Sigmoid colon (tissue), 6 donors: ENCODE measurements at regions not wholly inside any gene's neighbourhood (a gene's known extent, or its start where the extent isn't known, plus 50 kb on each side); places are given as distances from the start of the nearest gene placed in this dataset.

Experiments used
- DNase-seq: peaks from one replicate; pipeline ENCODE4 v3.0.0-alpha.2; 2019
- H3K27ac ChIP-seq, 4 donors: fragments of 200-600 bp; sonication (generic); one replicate each; pipeline ENCODE4 v1.5.1; 2016 to 2019; ENCODE audit warnings: mild to moderate bottlenecking in 1 of 4
- H3K27me3 ChIP-seq, 3 donors: fragments of 200-600 bp; sonication (generic); one replicate each; pipeline ENCODE4 v1.5.1; 2019; ENCODE audit warnings: mild to moderate bottlenecking in 1 of 3
- H3K36me3 ChIP-seq, 4 donors: fragments of 200-600 bp; sonication (generic); one replicate each; pipeline ENCODE4 v1.5.1; 2016 to 2019
- H3K4me1 ChIP-seq, 4 donors: fragments of 200-600 bp; sonication (generic); one replicate each; pipeline ENCODE4 v1.5.1; 2017 to 2019
- H3K4me3 ChIP-seq, 4 donors: fragments of 200-600 bp; sonication (generic); one replicate each; pipeline ENCODE4 v1.5.1; 2017 to 2019; ENCODE audit warnings: mild to moderate bottlenecking in 2 of 4, moderate library complexity in 1 of 4
- H3K9me3 ChIP-seq, 4 donors: fragments of 200-600 bp in 3 of 4; sonication (generic) in 3 of 4; one replicate each; pipeline versions ENCODE4 v1.5.1 to v1.6.1; 2013 to 2019
- EP300 ChIP-seq, 4 donors: sonication (generic); formaldehyde crosslinking; IDR thresholded peaks; one replicate each; pipeline ENCODE4 v1.6.1; 2017; ENCODE audit warnings: antibody characterized with exemption in 4 of 4
- POLR2A ChIP-seq, 2 donors: fragments of 450-650 bp; IDR thresholded peaks; one replicate each; pipeline ENCODE4 v1.6.1; 2016; ENCODE audit warnings: antibody characterized with exemption in 2 of 2, mild to moderate bottlenecking in 2 of 2, moderate library complexity in 2 of 2
- POLR2AphosphoS5 ChIP-seq, 4 donors: sonication (generic); formaldehyde crosslinking; IDR thresholded peaks; one replicate each; pipeline ENCODE4 v1.6.1; 2017; ENCODE audit warnings: antibody characterized with exemption in 4 of 4
- WGBS, 2 donors: extraction: QIAGEN DNeasy Blood & Tissue Kit; methylation state at CpG; one replicate each; pipeline ENCODE4 v1.1.7; 2013; 5-methylcytosine and 5-hydroxymethylcytosine counted together
- intact Hi-C: fragments of 100-400 bp; cut with DNase I; formaldehyde crosslinking; loops from one replicate; pipeline ENCODE4 v1.15.1; 2023
- TF ChIP-seq, protein P1 (sequence below), 4 experiments: fragments of 450-650 bp in 3 of 4; fragments of 200-600 bp in 1 of 4; IDR thresholded peaks; one replicate each; pipeline ENCODE4 v1.5.1; 2016 to 2019; ENCODE audit warnings: antibody characterized with exemption in 4 of 4, mild to moderate bottlenecking in 3 of 4, moderate library complexity in 2 of 4
- donor health status: healthy with polysubstance abuse.
- donor health status: healthy.

DNA sequence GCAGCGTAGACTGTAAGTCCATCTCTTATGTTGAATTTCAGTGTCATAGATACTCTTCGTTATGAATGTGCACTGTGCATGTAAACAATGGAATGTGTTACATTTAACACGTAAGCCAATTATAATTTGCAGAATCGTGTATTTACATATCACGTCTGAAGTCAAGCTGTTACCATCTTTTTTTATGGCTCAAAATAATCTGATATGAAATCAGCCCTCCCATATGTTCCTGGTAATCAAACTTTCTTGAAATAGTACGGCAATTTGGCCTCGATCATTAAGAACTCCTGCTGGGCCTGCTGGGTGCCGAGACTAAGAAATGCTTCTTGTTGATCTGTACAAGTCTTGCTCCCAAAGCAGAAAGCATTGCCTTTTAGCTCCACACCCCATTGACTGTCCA, 89.6 kb upstream of the DOK5 start:
- H3K4me3 ChIP-seq = no peak overlapping the region
- DNase-seq = no peak
- H3K27me3 ChIP-seq = no peaks in the 10 kb centered on the region
- WGBS, 2 donors = 82 to 88% methylated on average over 8 of the region's 8 CpGs
- intact Hi-C loops = no loop called here
- H3K36me3 ChIP-seq = no peaks in the 10 kb centered on the region
- no peak overlapping the region for H3K27ac ChIP-seq
- H3K9me3 ChIP-seq = no peaks in the 10 kb centered on the region
- no peak for TF ChIP-seq POLR2A (IDR thresholded peaks at IDR 0.05)
- no peak for TF ChIP-seq POLR2AphosphoS5 (IDR thresholded peaks at IDR 0.05)
- TF ChIP-seq, protein P1, sequence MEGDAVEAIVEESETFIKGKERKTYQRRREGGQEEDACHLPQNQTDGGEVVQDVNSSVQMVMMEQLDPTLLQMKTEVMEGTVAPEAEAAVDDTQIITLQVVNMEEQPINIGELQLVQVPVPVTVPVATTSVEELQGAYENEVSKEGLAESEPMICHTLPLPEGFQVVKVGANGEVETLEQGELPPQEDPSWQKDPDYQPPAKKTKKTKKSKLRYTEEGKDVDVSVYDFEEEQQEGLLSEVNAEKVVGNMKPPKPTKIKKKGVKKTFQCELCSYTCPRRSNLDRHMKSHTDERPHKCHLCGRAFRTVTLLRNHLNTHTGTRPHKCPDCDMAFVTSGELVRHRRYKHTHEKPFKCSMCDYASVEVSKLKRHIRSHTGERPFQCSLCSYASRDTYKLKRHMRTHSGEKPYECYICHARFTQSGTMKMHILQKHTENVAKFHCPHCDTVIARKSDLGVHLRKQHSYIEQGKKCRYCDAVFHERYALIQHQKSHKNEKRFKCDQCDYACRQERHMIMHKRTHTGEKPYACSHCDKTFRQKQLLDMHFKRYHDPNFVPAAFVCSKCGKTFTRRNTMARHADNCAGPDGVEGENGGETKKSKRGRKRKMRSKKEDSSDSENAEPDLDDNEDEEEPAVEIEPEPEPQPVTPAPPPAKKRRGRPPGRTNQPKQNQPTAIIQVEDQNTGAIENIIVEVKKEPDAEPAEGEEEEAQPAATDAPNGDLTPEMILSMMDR (IDR thresholded peaks at IDR 0.05) = no peak
- no peak for TF ChIP-seq EP300 (IDR thresholded peaks at IDR 0.05)
- H3K4me1 ChIP-seq = no peaks in the 10 kb centered on the region

DNA sequence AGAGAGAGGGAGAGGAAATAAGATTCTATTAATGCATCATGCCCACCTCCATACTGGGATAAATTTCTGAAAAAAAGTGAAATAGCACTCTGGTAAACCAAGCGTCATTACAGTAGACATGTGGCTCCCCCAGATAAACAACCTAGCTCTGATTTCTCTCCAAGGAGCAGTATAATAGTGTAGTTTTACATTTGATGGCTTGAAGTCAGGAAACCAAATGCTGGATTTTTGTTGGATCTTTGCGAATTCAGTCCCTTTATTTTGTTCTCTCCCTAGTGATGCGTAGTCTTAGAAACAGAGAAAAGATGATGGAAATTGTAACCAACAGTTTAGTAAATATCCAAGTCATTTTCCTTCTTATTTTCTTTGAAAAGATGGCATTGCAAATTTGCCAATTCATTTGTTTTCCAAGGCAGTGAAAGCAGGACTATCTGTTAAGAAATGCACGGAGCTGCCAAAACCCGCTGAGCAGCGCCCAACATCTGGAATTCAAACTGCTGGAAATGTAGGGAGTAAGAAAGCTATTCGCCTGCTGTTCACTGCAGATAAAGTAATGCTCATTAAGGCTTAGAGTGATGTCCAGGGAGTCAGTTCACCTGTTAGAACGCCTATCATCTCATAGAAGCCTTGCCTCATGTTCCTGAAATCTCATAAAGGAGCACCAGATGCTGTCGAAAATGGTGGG, 85.7 kb upstream of the DOK5 start:
- DNase-seq = no peak
- Histone ChIP-seq H3K4me1 (no peaks in the 10 kb centered on the region), H3K4me3 (no peak overlapping the region), H3K27me3 (no peaks in the 10 kb centered on the region), H3K9me3 (no peaks in the 10 kb centered on the region), H3K27ac (no peak overlapping the region), H3K36me3 (no peaks in the 10 kb centered on the region)
- TF ChIP-seq EP300 (IDR thresholded peaks at IDR 0.05) = no peak
- TF ChIP-seq POLR2AphosphoS5 (IDR thresholded peaks at IDR 0.05) = no peak
- no peak for TF ChIP-seq POLR2A (IDR thresholded peaks at IDR 0.05)
- TF ChIP-seq, protein P1 (IDR thresholded peaks at IDR 0.05) = no peak
- 74 to 79% methylated on average over 9 of the region's 9 CpGs for WGBS, 2 donors
- intact Hi-C loops = no loop called here

- H3K4me1 ChIP-seq = no peaks in the 10 kb centered on the region
- no peak overlapping the region for H3K4me3 ChIP-seq
- WGBS, 2 donors = 78 to 90% methylated on average over 3 of the region's 3 CpGs
- H3K9me3 ChIP-seq = no peaks in the 10 kb centered on the region
- H3K36me3 ChIP-seq = no peaks in the 10 kb centered on the region
- H3K27me3 ChIP-seq = no peaks in the 10 kb centered on the region
- no peak for TF ChIP-seq EP300 (IDR thresholded peaks at IDR 0.05)
- TF ChIP-seq POLR2AphosphoS5 (IDR thresholded peaks at IDR 0.05) = no peak
- TF ChIP-seq POLR2A (IDR thresholded peaks at IDR 0.05) = no peak
- H3K27ac ChIP-seq = no peak overlapping the region
- DNase-seq = no peak
- intact Hi-C loops = no loop called here
Measured at GRCh38 chr20:54397292-54398140, 77.9 kb upstream of the DOK5 start.

DNA sequence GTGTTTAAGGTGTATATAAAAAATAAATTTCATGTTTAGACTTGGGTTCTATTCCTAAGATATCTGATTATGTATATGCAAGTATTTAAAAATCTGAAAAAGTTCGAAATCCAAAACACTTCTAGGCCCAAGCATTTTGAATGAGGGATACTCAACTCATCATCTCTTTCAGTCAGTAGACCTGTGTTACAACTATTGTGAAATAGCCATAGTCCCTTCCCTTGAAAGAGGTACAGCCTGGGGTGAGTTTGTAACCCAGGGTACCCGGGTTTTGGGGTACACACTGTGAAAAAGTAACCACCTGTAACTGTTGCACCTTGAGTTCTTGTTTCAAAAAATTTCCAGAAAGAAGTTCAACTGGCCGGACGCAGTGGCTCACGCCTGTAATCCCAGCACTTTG, 76.6 kb upstream of the DOK5 start:
- Histone ChIP-seq H3K36me3 (no peaks in the 10 kb centered on the region), H3K9me3 (no peaks in the 10 kb centered on the region), H3K4me3 (no peak overlapping the region), H3K4me1 (no peaks in the 10 kb centered on the region), H3K27ac (no peak overlapping the region), H3K27me3 (no peaks in the 10 kb centered on the region)
- intact Hi-C loops = no loop called here
- 83 to 89% methylated on average over 5 of the region's 5 CpGs for WGBS, 2 donors
- DNase-seq = no peak
- TF ChIP-seq POLR2A (IDR thresholded peaks at IDR 0.05) (no peak), EP300 (IDR thresholded peaks at IDR 0.05) (no peak), POLR2AphosphoS5 (IDR thresholded peaks at IDR 0.05) (no peak)
- TF ChIP-seq, protein P1 (IDR thresholded peaks at IDR 0.05) = no peak

GRCh38 chr20:54405540-54405939, 69.9 kb upstream of the DOK5 start:
- WGBS, 2 donors = 62 to 84% methylated on average over 2 of the region's 2 CpGs
- Histone ChIP-seq H3K27ac (no peak overlapping the region), H3K4me3 (no peak overlapping the region), H3K4me1 (no peaks in the 10 kb centered on the region), H3K9me3 (no peaks in the 10 kb centered on the region), H3K27me3 (no peaks in the 10 kb centered on the region), H3K36me3 (no peaks in the 10 kb centered on the region)
- no peak for DNase-seq
- no peak for TF ChIP-seq POLR2AphosphoS5 (IDR thresholded peaks at IDR 0.05)
- TF ChIP-seq EP300 (IDR thresholded peaks at IDR 0.05) = no peak
- TF ChIP-seq, protein P1 (IDR thresholded peaks at IDR 0.05) = no peak
- no peak for TF ChIP-seq POLR2A (IDR thresholded peaks at IDR 0.05)
- intact Hi-C loops = no loop called here
